ENCODE measurements at regions not wholly inside any gene's neighbourhood (a gene's known extent, or its start where the extent isn't known, plus 50 kb on each side); places are given as distances from the start of the nearest gene placed in this dataset.

- H3K9me3 ChIP-seq: no peaks in the 10 kb centered on the region
- H3K36me3 ChIP-seq: no peaks in the 10 kb centered on the region
- no peak overlapping the region for H3K27ac ChIP-seq
- TF ChIP-seq POLR2AphosphoS5 (IDR thresholded peaks at IDR 0.05) (no peak), POLR2A (IDR thresholded peaks at IDR 0.05) (no peak), CTCF (IDR thresholded peaks at IDR 0.05) (no peak)
- intact Hi-C loops (cut with DNase I): no loop called here
- H3K4me3 ChIP-seq: no peak overlapping the region
- 61% methylated on average over 2 of the region's 2 CpGs for WGBS
- H3K4me1 ChIP-seq (replicated peaks): no peaks in the 10 kb centered on the region
- DNase-seq (ENCODE audit: low spot score): no peak
- H3K27me3 ChIP-seq (replicated peaks; ENCODE audit: insufficient read depth): no peaks in the 10 kb centered on the region
Measured at GRCh38 chr2:107384422-107384821, 442.3 kb upstream of the RGPD4 start.

- no peak for TF ChIP-seq CTCF (IDR thresholded peaks at IDR 0.05)
- TF ChIP-seq POLR2A (IDR thresholded peaks at IDR 0.05): no peak
- no peak for TF ChIP-seq POLR2AphosphoS5 (IDR thresholded peaks at IDR 0.05)
- Histone ChIP-seq H3K27me3 (replicated peaks; ENCODE audit: insufficient read depth) (no peaks in the 10 kb centered on the region), H3K36me3 (no peaks in the 10 kb centered on the region), H3K4me1 (replicated peaks) (no peaks in the 10 kb centered on the region), H3K27ac (no peak overlapping the region), H3K9me3 (no peaks in the 10 kb centered on the region), H3K4me3 (no peak overlapping the region)
- 80% methylated on average over 1 of the region's 1 CpG for WGBS
- DNase-seq (ENCODE audit: low spot score): no peak
- intact Hi-C loops (cut with DNase I): no loop called here
Measured at GRCh38 chr2:107385921-107386320, 440.8 kb upstream of the RGPD4 start.

- no peak for DNase-seq (ENCODE audit: low spot score)
- intact Hi-C loops (cut with DNase I): no loop called here
Measured at GRCh38 chr2:107392241-107392704, 434.4 kb upstream of the RGPD4 start.

GRCh38 chr2:107393516-107393915 lies 433.2 kb upstream of the RGPD4 start:
- Histone ChIP-seq H3K36me3 (no peaks in the 10 kb centered on the region), H3K4me3 (no peak overlapping the region), H3K4me1 (replicated peaks) (no peaks in the 10 kb centered on the region), H3K27ac (no peak overlapping the region), H3K27me3 (replicated peaks; ENCODE audit: insufficient read depth) (no peaks in the 10 kb centered on the region), H3K9me3 (no peaks in the 10 kb centered on the region)
- intact Hi-C loops (cut with DNase I): no loop called here
- TF ChIP-seq POLR2AphosphoS5 (IDR thresholded peaks at IDR 0.05) (no peak), CTCF (IDR thresholded peaks at IDR 0.05) (no peak), POLR2A (IDR thresholded peaks at IDR 0.05) (no peak)
- no peak for DNase-seq (ENCODE audit: low spot score)

More at GRCh38 chr2:107392241-107392704, 434.4 kb upstream of the RGPD4 start:
- Histone ChIP-seq H3K9me3 (no peaks in the 10 kb centered on the region), H3K4me3 (no peak overlapping the region), H3K36me3 (no peaks in the 10 kb centered on the region), H3K4me1 (replicated peaks) (no peaks in the 10 kb centered on the region), H3K27ac (no peak overlapping the region), H3K27me3 (replicated peaks; ENCODE audit: insufficient read depth) (no peaks in the 10 kb centered on the region)
- TF ChIP-seq CTCF (IDR thresholded peaks at IDR 0.05) (no peak), POLR2A (IDR thresholded peaks at IDR 0.05) (no peak), POLR2AphosphoS5 (IDR thresholded peaks at IDR 0.05) (no peak)
- WGBS: over 99% methylated on average over 32 of the region's 32 CpGs

GRCh38 chr2:107398683-107399082 lies 428.0 kb upstream of the RGPD4 start:
- no peak overlapping the region for H3K4me3 ChIP-seq
- no peak overlapping the region for H3K27ac ChIP-seq
- intact Hi-C loops (cut with DNase I): no loop called here
- no peaks in the 10 kb centered on the region for H3K36me3 ChIP-seq
- 94% methylated on average over 1 of the region's 1 CpG for WGBS
- no peaks in the 10 kb centered on the region for H3K27me3 ChIP-seq (replicated peaks; ENCODE audit: insufficient read depth)
- no peak for DNase-seq (ENCODE audit: low spot score)
- TF ChIP-seq POLR2AphosphoS5 (IDR thresholded peaks at IDR 0.05) (no peak), CTCF (IDR thresholded peaks at IDR 0.05) (no peak), POLR2A (IDR thresholded peaks at IDR 0.05) (no peak)
- H3K9me3 ChIP-seq: no peaks in the 10 kb centered on the region
- no peaks in the 10 kb centered on the region for H3K4me1 ChIP-seq (replicated peaks)
